ENCODE measurements at regions not wholly inside any gene's neighbourhood (a gene's known extent, or its start where the extent isn't known, plus 50 kb on each side); places are given as distances from the start of the nearest gene placed in this dataset.

- DNase-seq (ENCODE audit: low spot score) = no peak
- FAIRE-seq = no peak
- Histone ChIP-seq H3K79me2 (ENCODE audit: insufficient read depth, low read length) (no peaks in the 10 kb centered on the region), H4K20me1 (ENCODE audit: insufficient read depth, low read length) (no peaks in the 10 kb centered on the region), H3K9ac (ENCODE audit: insufficient read depth, low read depth, low read length) (no peak overlapping the region), H3K4me1 (ENCODE audit: insufficient read depth, low read length) (no peaks in the 10 kb centered on the region), H3K9me3 (ENCODE audit: low read length) (no peaks in the 10 kb centered on the region), H3K27me3 (ENCODE audit: control insufficient read depth in 1 of 2, insufficient read depth in 2 of 2, low read length in 2 of 2) (no peaks in the 10 kb centered on the region; a peak in 1 of 5 replicates), H3K4me2 (ENCODE audit: low read depth, low read length) (no peak overlapping the region), H3K27ac (ENCODE audit: extremely low read length, insufficient read depth, low read length) (no peak overlapping the region), H3K4me3 (replicated peaks in 1 of 3; ENCODE audit: insufficient read depth in 1 of 3, low read depth in 2 of 3, low read length in 3 of 3) (no peak overlapping the region), H3K36me3 (replicated peaks in 1 of 2; ENCODE audit: control insufficient read depth in 1 of 2, insufficient read depth in 2 of 2, low read length in 2 of 2) (no peaks in the 10 kb centered on the region), H2AFZ (ENCODE audit: low read length) (no peak overlapping the region)
- in situ Hi-C loops (cut with HindIII; ENCODE audit: extremely low pct_ligation_motif_present, low pct_unique_long_range_greater_than_20kb) = no loop called here
- BruUV-seq (replicated peaks) = no TSS peak
- ATAC-seq = no peak
- POLR2A ChIA-PET = no interaction called here
- TF ChIP-seq SOX6 (IDR thresholded peaks at IDR 0.05) (no peak), SOX6 (CRISPR knock-in tag; IDR thresholded peaks at IDR 0.05) (no peak), GMEB2 (CRISPR knock-in tag; IDR thresholded peaks at IDR 0.05; ENCODE audit: low read depth) (no peak), HINFP (CRISPR knock-in tag; IDR thresholded peaks at IDR 0.05; ENCODE audit: low read depth) (no peak), ATM (IDR thresholded peaks at IDR 0.05; ENCODE audit: borderline replicate concordance) (no peak), ELF3 (CRISPR knock-in tag; IDR thresholded peaks at IDR 0.05) (no peak), FOXJ3 (CRISPR knock-in tag; IDR thresholded peaks at IDR 0.05; ENCODE audit: borderline replicate concordance) (no peak), TMF1 (CRISPR knock-in tag; IDR thresholded peaks at IDR 0.05; ENCODE audit: low read depth) (no peak), ZNF720 (CRISPR knock-in tag; IDR thresholded peaks at IDR 0.05) (no peak), SIX4 (CRISPR knock-in tag; IDR thresholded peaks at IDR 0.05) (no peak), USF2 (IDR thresholded peaks at IDR 0.05; ENCODE audit: low read depth, low read length) (no peak), USF2 (CRISPR knock-in tag; IDR thresholded peaks at IDR 0.05; ENCODE audit: borderline replicate concordance) (no peak), GTF2F1 (IDR thresholded peaks at IDR 0.05; ENCODE audit: low read length) (no peak)
- WGBS (ENCODE audit: low lambda C conversion rate) = 0% methylated on average over 1 of the region's 1 CpG
- intact Hi-C loops (cut with micrococcal nuclease; ENCODE audit: unreplicated experiment) = no loop called here
- CTCF ChIA-PET (ENCODE audit: low intra/inter-chr PET ratio, low total read pairs) = no interaction called here
These were observed 79.7 kb upstream of the BMPER start for GRCh38 chr7:33825644-33826043.

All from HepG2 (cell line).